HG02938 (cell line): ENCODE measurements at regions not wholly inside any gene's neighbourhood (a gene's known extent, or its start where the extent isn't known, plus 50 kb on each side); places are given as distances from the start of the nearest gene placed in this dataset.

Experiments used
- ATAC-seq: cut with Tn5 transposase; IDR thresholded peaks from one replicate; pipeline ENCODE4 v1.9.1; 2021; ENCODE audit warnings: mild to moderate bottlenecking, moderate library complexity; ENCODE audit not compliant: unreplicated experiment

GRCh38 chr4:125070861-125071260 is 243.9 kb upstream of the FAT4 start:
- ATAC-seq, result no peak

GRCh38 chr4:125062115-125063050 is 252.4 kb upstream of the FAT4 start:
- ATAC-seq, result no peak

GRCh38 chr4:125060376-125060775 is 254.4 kb upstream of the FAT4 start:
- ATAC-seq, result no peak

GRCh38 chr4:125049711-125050110 is 265.0 kb upstream of the FAT4 start:
- no peak for ATAC-seq

- no peak for ATAC-seq
Observed at GRCh38 chr4:125045311-125045710, 269.4 kb upstream of the FAT4 start.

GRCh38 chr4:125044886-125045285 is 269.9 kb upstream of the FAT4 start:
- ATAC-seq, result no peak

- no peak for ATAC-seq
Observed at GRCh38 chr4:125043486-125043885, 271.3 kb upstream of the FAT4 start.

- ATAC-seq, result no peak
Observed at GRCh38 chr4:125042041-125042440, 272.7 kb upstream of the FAT4 start.

- ATAC-seq, result no peak
Observed at GRCh38 chr4:125041372-125041930, 273.3 kb upstream of the FAT4 start.

- ATAC-seq, result no peak
Observed at GRCh38 chr4:125039550-125039949, 275.2 kb upstream of the FAT4 start.

- no peak for ATAC-seq
Observed at GRCh38 chr4:125022855-125023501, 291.8 kb upstream of the FAT4 start.

GRCh38 chr4:125021189-125021588 is 293.6 kb upstream of the FAT4 start:
- no peak for ATAC-seq

- ATAC-seq, result no peak
Observed at GRCh38 chr4:125020089-125021034, 294.4 kb upstream of the FAT4 start.

GRCh38 chr4:125016892-125017299 is 297.9 kb upstream of the FAT4 start:
- no peak for ATAC-seq

- no peak for ATAC-seq
Observed at GRCh38 chr4:125013891-125014290, 300.9 kb upstream of the FAT4 start.

- ATAC-seq, result no peak
Observed at GRCh38 chr4:125011646-125012045, 299.1 kb upstream of the ANKRD50 start.

- ATAC-seq, result no peak
Observed at GRCh38 chr4:125010796-125011503, 298.4 kb upstream of the ANKRD50 start.

- ATAC-seq, result no peak
Observed at GRCh38 chr4:125008676-125009075, 296.1 kb upstream of the ANKRD50 start.

- no peak for ATAC-seq
Observed at GRCh38 chr4:125004676-125005075, 292.1 kb upstream of the ANKRD50 start.

- ATAC-seq, result no peak
Observed at GRCh38 chr4:125003840-125004239, 291.3 kb upstream of the ANKRD50 start.
